Endothelial cell of umbilical vein (primary cell): ENCODE measurements at regions not wholly inside any gene's neighbourhood (a gene's known extent, or its start where the extent isn't known, plus 50 kb on each side); places are given as distances from the start of the nearest gene placed in this dataset.
A peak's percentile ranks its signal among the peaks of the same experiment; 100 is the strongest.

Experiments
- BruUV-seq: library from RNA; stranded (reverse); fragments of 400-500 nt; replicated peaks from 2 replicates; lab custom pipeline; 2021; lab: Mats Ljungman, UMichigan
- CTCF ChIA-PET: fragments of 300-600, 350-600 bp; sonication (Branson Sonifier 250); formaldehyde crosslinking; loops from one replicate; lab custom pipeline; 2021; ENCODE audit warnings: antibody characterized with exemption, inconsistent platforms; lab: Charles Lee
- POLR2A ChIA-PET: fragments of 300-600, 350-600 bp; sonication (Branson Sonifier 250); formaldehyde crosslinking; loops from one replicate; lab custom pipeline; 2021; ENCODE audit warnings: antibody characterized with exemption, inconsistent platforms; lab: Charles Lee
- DNase-seq: peaks from one replicate; pipeline ENCODE4 v3.0.0-alpha.2; 2011; ENCODE audit warnings: low read depth, low spot score
- FAIRE-seq: peaks from 2 replicates; lab custom pipeline; 2011; peaks lifted over from hg19 to GRCh38; lab: Jason Lieb, UNC
- H2AFZ ChIP-seq: 2 replicates; pipeline ENCODE4 v1.6.0; 2012; ENCODE audit warnings: low read depth, low read length, control low read depth, inconsistent platforms
- H3K27ac ChIP-seq: 2 replicates; pipeline ENCODE4 v1.5.1; 2011; ENCODE audit warnings: low read depth, mild to moderate bottlenecking, control low read depth, low read length, moderate library complexity; ENCODE audit not compliant: insufficient read depth
- H3K27me3 ChIP-seq, 2 experiments: 2 replicates each; pipeline versions ENCODE4 v1.6.0 to v1.6.1; 2011; ENCODE audit warnings: low read length in 2 of 2, mixed read lengths in 1 of 2; ENCODE audit not compliant: control insufficient read depth in 2 of 2, insufficient read depth in 2 of 2
- H3K36me3 ChIP-seq, 2 experiments: 2 replicates in 1 of 2; 3 replicates in 1 of 2; pipeline ENCODE4 v1.5.1; 2011; ENCODE audit warnings: low read length in 2 of 2, mild to moderate bottlenecking in 1 of 2, moderate library complexity in 1 of 2; ENCODE audit not compliant: control insufficient read depth in 2 of 2, insufficient read depth in 2 of 2; ENCODE audit errors: extremely low read depth in 1 of 2
- H3K4me1 ChIP-seq: 3 replicates; pipeline ENCODE4 v1.5.1; 2011; ENCODE audit warnings: mild to moderate bottlenecking, low read length; ENCODE audit not compliant: control insufficient read depth, insufficient read depth; ENCODE audit errors: extremely low read depth
- H3K4me2 ChIP-seq: 2 replicates; pipeline ENCODE4 v1.6.1; 2011; ENCODE audit warnings: low read length, control low read depth, mixed read lengths; ENCODE audit not compliant: insufficient read depth
- H3K4me3 ChIP-seq, 3 experiments: fragments of 200-600 bp in 1 of 3; sonication (generic), shearing (Covaris generic) in 1 of 3; replicated peaks in 1 of 3; 2 replicates each; pipeline ENCODE4 v1.5.1; 2011 to 2016; ENCODE audit warnings: control low read depth in 3 of 3, low read length in 3 of 3, mild to moderate bottlenecking in 2 of 3, inconsistent platforms in 1 of 3, low read depth in 1 of 3, moderate library complexity in 1 of 3; ENCODE audit not compliant: insufficient read depth in 1 of 3
- H3K79me2 ChIP-seq: 2 replicates; pipeline ENCODE4 v1.6.0; 2012; ENCODE audit warnings: low read length, inconsistent platforms; ENCODE audit not compliant: control insufficient read depth, insufficient read depth
- H3K9ac ChIP-seq: replicated peaks from 2 replicates; pipeline ENCODE3; 2011; ENCODE audit warnings: low read length, control low read depth; ENCODE audit not compliant: insufficient read depth; ENCODE audit errors: extremely low read depth
- H3K9me1 ChIP-seq: replicated peaks from 3 replicates; pipeline ENCODE4 v1.6.0; 2011; ENCODE audit warnings: mild to moderate bottlenecking, low read length; ENCODE audit not compliant: control insufficient read depth, insufficient read depth; ENCODE audit errors: extremely low read depth
- H3K9me3 ChIP-seq: replicated peaks from 2 replicates; pipeline ENCODE4 v1.5.1; 2012; ENCODE audit warnings: low read length, inconsistent platforms; ENCODE audit not compliant: control insufficient read depth, insufficient read depth
- H4K20me1 ChIP-seq: replicated peaks from 2 replicates; pipeline ENCODE3; 2011; ENCODE audit warnings: mild to moderate bottlenecking, low read length; ENCODE audit not compliant: control insufficient read depth, insufficient read depth; ENCODE audit errors: extremely low read depth
- CTCF ChIP-seq, 2 donors: IDR thresholded peaks; 1 replicate in 1 of 2; 2 replicates in 1 of 2; pipeline ENCODE4 v1.5.1; 2011; ENCODE audit warnings: low read length in 2 of 2, mild to moderate bottlenecking in 2 of 2, moderate library complexity in 2 of 2, control low read depth in 1 of 2, inconsistent platforms in 1 of 2, low read depth in 1 of 2; ENCODE audit not compliant: insufficient read depth in 1 of 2; ENCODE audit errors: extremely low read depth in 1 of 2
- EZH2 ChIP-seq: IDR thresholded peaks from 2 replicates; pipeline ENCODE4 v1.6.1; 2012; ENCODE audit warnings: borderline replicate concordance, low read depth, mild to moderate bottlenecking, moderate library complexity, low read length, inconsistent platforms; ENCODE audit not compliant: severe bottlenecking
- FOS ChIP-seq: IDR thresholded peaks from 2 replicates; pipeline ENCODE4 v1.6.1; 2011; ENCODE audit warnings: mild to moderate bottlenecking, low read length, moderate library complexity, borderline replicate concordance; ENCODE audit not compliant: insufficient read depth
- GATA2 ChIP-seq: IDR thresholded peaks from 2 replicates; pipeline ENCODE4 v1.7.0; 2011; ENCODE audit warnings: low read depth, mild to moderate bottlenecking, moderate library complexity, mixed read lengths, low read length; ENCODE audit not compliant: insufficient read length, insufficient read depth
- JUN ChIP-seq: IDR thresholded peaks from 2 replicates; pipeline ENCODE4 v1.6.1; 2011; ENCODE audit warnings: borderline replicate concordance, low read depth; ENCODE audit not compliant: insufficient read length, insufficient read depth
- MAX ChIP-seq: IDR thresholded peaks from 2 replicates; pipeline ENCODE4 v1.6.1; 2011; ENCODE audit not compliant: insufficient read depth, insufficient read length
- MYC ChIP-seq: IDR thresholded peaks from one replicate; pipeline ENCODE4 v1.6.1; 2011; ENCODE audit warnings: mild to moderate bottlenecking, low read depth, low read length
- POLR2A ChIP-seq: IDR thresholded peaks from 2 replicates; pipeline ENCODE4 v1.6.1; 2012; ENCODE audit warnings: low read depth, mild to moderate bottlenecking, control low read depth, low read length
- POLR2AphosphoS5 ChIP-seq: IDR thresholded peaks from 2 replicates; pipeline ENCODE4 v1.6.1; 2012; ENCODE audit warnings: low read depth, mild to moderate bottlenecking, control low read depth, low read length, moderate library complexity; ENCODE audit not compliant: insufficient read depth
- dilution Hi-C: fragments of 300-500 bp; cut with MboI; formaldehyde crosslinking; loops from one replicate; pipeline ENCODE4 v1.15.0; 2019; ENCODE audit warnings: low sequenced_read_pairs; ENCODE audit not compliant: extremely low pct_ligation_motif_present
- intact Hi-C: fragments of 100-400 bp; cut with micrococcal nuclease; formaldehyde crosslinking; loops from one replicate; pipeline ENCODE4 v1.10.0; 2022

DNA sequence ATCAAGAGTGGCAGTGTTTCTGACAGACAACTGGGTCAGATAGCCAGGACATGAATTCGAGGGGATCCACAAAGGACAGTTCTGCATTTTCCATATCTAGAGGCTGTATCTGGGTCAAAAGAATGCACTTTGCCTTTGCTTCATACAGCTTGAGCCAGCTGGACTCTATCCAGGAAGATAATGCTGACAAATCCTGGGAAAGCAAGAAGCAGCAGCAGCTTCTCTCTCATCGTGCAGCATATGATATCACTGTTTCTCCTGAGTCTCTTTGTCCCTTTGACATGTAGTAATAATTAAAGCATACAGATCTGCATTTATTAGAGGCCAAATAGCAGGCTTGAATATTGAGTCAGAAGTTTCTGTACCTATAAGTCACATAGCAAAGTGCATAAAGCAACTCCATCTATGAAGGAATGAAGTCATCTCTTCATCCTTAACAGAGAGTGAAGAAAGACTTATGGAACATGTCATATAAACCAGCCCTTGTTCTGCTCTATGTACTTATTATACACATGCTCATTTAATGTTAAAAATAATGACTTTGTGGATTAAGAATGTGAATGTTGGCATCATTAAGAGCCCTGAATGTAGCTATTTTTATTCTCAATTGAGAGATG lies 236.8 kb upstream of the GBE1 start:
- Histone ChIP-seq H3K36me3 (no peaks in the 10 kb centered on the region), H3K9me3 (no peaks in the 10 kb centered on the region), H3K4me1 (no peaks in the 10 kb centered on the region), H3K27ac (no peak overlapping the region), H4K20me1 (no peaks in the 10 kb centered on the region), H3K27me3 (peaks cover 0 to 3% of the 10 kb centered on the region in 2 experiments), H3K4me3 (no peak overlapping the region), H3K79me2 (no peaks in the 10 kb centered on the region), H2AFZ (no peak overlapping the region), H3K9me1 (no peaks in the 10 kb centered on the region), H3K9ac (no peak overlapping the region), H3K4me2 (no peak overlapping the region)
- DNase-seq, result peak; percentile 26
- TF ChIP-seq POLR2A (no peak), CTCF (IDR thresholded peaks at IDR 0.05; ENCODE audit: extremely low read depth in 1 of 2, insufficient read depth in 1 of 2, low read depth in 1 of 2, low read length in 2 of 2) (no peak), FOS (no peak), GATA2 (no peak), EZH2 (no peak), MYC (no peak)
- POLR2A ChIA-PET, result no interaction called here
- FAIRE-seq, result peak; percentile 49
- dilution Hi-C loops (no loop called here), intact Hi-C loops (no loop called here)
- BruUV-seq, result no TSS peak
- CTCF ChIA-PET, result interaction anchor here (2.1 kb wide), 1 partner anchor 135 kb away, joined by 8 read pairs; no protein-coding TSS in a partner anchor

DNA sequence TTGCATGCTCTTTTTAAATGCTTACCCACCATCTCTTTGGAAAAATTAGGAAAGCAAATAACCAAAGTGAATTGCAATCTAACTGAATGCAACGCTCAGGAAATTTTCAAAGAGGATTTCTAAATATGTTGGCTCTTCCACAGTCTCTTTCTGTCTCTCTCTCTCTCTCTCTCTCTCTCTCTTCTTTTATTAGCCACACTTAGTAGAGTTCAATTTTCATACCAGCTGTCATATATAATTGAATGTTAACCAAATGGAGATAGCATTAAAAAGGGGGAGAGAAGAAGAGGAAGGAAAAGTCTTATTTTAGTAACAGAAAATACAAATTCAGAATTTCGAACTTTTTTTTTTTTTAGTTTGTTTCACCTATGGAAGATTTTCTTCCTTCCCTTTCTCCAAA lies 235.9 kb upstream of the GBE1 start:
- Histone ChIP-seq H3K4me3 (no peak overlapping the region), H3K9me3 (no peaks in the 10 kb centered on the region), H3K4me1 (no peaks in the 10 kb centered on the region), H3K27ac (no peak overlapping the region), H3K9me1 (no peaks in the 10 kb centered on the region), H3K9ac (no peak overlapping the region), H2AFZ (no peak overlapping the region), H4K20me1 (no peaks in the 10 kb centered on the region), H3K4me2 (no peak overlapping the region), H3K79me2 (no peaks in the 10 kb centered on the region), H3K27me3 (peaks cover 0 to 3% of the 10 kb centered on the region in 2 experiments), H3K36me3 (no peaks in the 10 kb centered on the region)
- no TSS peak for BruUV-seq
- dilution Hi-C loops (no loop called here), intact Hi-C loops (no loop called here)
- ChIA-PET POLR2A (no interaction called here), CTCF (no interaction called here)
- FAIRE-seq (no peak), DNase-seq (no peak)
- TF ChIP-seq EZH2 (no peak), JUN (no peak), MAX (no peak), POLR2AphosphoS5 (no peak), CTCF (IDR thresholded peaks at IDR 0.05; ENCODE audit: extremely low read depth in 1 of 2, insufficient read depth in 1 of 2, low read depth in 1 of 2, low read length in 2 of 2) (no peak), MYC (no peak), FOS (no peak), POLR2A (no peak), GATA2 (no peak)
